GM18502 (cell line): ENCODE measurements at regions not wholly inside any gene's neighbourhood (a gene's known extent, or its start where the extent isn't known, plus 50 kb on each side); places are given as distances from the start of the nearest gene placed in this dataset.
"Not testable (repeated sequence)": the region's sequence is repeated elsewhere in the genome, so short reads cannot be mapped to it uniquely, and the experiment has no call there.

ENCODE experiments used
- ATAC-seq: cut with Tn5 transposase; IDR thresholded peaks from one replicate; pipeline ENCODE4 v1.9.1; 2021; ENCODE audit warnings: mild to moderate bottlenecking; ENCODE audit not compliant: unreplicated experiment, poor library complexity

DNA sequence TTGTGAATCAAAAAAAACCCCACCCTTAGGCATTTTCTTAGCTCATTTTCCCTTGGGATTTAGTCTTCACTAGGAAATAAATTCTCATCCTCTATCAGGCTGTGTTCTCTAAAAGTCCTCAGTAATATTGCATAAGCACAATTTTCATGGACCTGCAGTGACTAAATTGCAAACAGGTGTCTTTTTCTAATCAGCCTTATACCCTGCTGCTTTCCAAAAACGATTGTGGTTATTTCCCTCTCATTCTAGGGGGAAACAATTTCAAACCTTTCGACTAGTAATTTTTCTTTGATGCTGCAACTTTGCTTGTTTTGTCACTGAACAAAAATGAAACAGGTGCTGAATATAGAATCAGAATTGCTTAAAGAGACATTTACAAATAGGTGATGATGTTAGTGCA is 549.9 kb downstream of the PDHA2 start:
- no peak for ATAC-seq

DNA sequence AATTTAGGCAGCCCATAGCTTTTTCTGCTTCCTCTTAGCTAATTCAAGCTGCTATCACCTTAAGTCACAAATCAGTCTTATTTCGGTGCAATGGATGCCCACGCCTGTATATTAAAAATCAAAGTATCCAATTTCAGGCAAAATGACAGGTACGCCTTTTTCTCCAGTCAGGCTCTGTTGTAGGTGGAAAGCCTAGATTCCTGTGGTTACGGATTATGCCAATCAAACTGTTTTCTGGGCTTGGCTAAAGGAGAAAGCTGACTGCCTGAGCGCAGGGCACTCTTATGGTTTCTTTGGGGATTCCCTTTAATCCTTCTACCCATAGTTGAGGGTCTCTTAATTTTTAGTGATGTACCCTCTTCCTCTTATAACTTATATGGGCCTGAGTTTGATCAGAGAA is 550.5 kb downstream of the PDHA2 start:
- no peak for ATAC-seq

DNA sequence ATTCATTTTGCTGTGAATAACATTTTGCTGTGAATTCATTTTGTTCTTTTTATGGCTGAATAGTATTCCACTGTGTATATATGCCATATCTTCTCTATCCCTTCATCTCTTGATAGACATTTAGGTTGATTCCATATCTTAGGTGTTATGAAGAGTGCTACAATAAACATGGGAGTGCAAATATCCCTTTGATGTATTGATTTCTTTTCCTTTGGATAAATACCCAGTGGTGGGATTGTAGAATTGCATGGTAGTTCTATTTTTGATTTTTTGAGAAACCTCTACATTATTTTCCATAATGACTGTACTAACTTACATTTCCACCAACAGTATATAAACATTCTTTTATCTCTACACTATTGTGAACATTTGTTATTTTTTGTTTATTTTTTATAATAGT is 555.9 kb downstream of the PDHA2 start:
- no peak for ATAC-seq

DNA sequence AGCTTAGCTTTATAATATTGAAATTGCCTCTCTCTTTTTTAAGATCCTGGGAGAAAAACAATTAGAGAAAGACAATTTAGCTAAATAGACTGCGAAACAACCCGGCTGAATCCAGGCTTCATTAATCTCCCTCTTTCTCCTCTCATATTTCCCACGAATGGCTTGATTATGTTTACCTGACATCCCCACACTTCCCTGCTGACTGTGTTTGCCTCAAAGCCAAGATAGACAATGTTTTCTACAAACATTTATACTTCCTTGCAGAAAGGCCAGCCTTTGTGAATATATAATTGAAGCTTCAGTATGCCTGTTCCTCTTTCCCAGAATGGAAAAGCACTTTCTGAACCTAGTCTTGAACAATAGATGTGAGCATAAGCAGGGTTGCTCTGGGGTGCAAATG is 566.8 kb downstream of the PDHA2 start:
- ATAC-seq, result no peak

DNA sequence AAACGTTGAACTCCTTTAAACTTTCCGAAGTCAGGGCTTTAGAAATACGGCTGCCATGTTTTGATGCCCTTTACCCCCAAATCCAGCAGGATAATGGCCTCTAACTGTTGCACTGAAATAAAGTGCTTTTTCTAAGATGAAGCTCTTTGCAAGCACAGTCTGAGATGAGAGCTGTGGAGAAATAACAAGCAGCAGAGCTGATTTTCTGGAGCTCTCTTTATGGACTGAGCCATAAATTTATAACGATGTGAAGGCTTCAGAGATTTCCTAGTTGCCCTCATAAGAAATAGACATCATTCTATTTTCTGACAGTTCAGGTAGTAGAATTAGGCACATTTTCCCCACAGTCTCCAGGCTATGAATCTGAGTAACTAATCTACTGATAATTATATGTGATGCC is 567.3 kb downstream of the PDHA2 start:
- ATAC-seq, result no peak

DNA sequence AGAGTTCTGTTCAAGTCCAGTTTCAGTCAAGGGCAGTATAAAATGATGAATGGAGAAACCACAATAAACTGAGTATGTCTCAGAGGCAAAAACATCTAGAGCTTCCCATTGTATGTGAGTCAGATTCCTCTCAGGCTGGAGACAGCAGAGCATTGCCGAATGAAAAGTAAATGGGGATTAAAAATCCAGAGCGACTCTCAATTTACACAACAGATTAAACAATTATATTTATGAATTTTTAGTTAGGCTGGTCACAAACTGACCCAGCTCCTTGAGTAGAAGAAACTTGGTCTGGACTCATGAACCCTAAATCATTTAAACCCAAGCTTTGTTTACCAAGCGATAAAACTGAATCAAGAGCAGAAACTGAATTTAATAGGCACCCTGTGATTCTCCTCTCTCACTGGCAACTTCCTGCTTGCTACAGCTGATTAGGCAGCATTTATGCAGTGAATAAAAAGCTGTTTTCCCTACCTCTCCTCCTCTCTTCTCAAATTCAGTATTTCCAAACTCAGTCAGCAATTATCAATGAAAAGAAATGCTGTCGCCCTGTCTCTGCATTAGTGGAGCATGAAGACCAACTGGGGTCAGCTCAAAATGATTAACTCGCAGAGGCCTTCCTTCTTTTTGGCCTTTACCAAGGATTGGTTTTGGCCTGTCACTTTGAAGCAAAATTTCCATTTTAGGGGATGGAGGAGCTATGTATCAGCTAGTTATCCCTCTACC is 568.0 kb downstream of the PDHA2 start:
- no peak for ATAC-seq

DNA sequence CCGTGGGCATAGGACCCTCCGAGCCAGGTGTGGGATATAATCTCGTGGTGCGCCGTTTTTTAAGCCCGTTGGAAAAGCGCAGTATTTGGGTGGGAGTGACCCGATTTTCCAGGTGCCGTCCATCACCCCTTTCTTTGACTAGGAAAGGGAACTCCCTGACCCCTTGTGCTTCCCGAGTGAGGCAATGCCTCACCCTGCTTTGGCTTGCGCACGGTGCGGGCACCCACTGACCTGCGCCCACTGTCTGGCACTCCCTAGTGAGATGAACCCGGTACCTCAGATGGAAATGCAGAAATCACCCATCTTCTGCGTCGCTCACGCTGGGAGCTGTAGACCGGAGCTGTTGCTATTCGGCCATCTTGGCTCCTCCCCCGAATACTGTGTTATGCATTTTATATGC is 575.0 kb downstream of the PDHA2 start:
- ATAC-seq, result not testable (repeated sequence)

DNA sequence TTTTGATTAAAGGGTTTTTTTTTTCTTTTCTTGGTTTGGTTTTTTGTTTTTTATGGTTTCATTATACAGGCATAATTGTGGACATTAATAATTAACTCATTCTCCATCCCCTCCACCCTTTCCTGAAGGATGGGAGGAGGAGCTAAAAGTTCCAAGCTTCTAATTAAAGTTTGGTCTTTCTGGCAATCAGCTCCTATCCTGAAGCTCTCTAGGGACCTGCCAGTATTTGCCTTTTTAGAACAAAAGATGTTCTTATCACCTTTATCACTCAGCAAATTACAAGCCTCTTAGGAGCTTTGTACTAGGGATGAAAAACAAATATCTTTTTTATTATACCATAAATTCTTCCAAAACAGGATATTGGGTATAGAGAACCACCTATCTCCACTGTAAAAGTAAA is 589.8 kb downstream of the PDHA2 start:
- no peak for ATAC-seq

DNA sequence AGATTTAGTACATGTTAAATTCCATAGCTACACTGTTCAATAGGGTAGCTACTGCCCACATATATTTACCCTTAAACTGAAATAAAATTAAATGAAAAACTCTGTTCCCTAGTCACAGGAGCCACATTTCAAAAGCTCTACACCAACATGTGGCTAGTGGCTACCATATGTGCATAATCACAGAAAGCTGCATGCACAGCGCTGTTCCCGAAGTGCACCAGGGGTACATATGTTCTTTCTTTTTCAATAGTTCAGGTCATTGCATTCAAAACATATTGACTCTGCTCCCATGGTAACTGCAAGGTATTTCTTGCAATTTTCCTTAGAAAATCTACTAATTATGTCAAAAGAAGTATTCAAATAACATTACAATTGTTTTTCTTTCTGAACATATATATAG is 591.2 kb downstream of the PDHA2 start:
- no peak for ATAC-seq

DNA sequence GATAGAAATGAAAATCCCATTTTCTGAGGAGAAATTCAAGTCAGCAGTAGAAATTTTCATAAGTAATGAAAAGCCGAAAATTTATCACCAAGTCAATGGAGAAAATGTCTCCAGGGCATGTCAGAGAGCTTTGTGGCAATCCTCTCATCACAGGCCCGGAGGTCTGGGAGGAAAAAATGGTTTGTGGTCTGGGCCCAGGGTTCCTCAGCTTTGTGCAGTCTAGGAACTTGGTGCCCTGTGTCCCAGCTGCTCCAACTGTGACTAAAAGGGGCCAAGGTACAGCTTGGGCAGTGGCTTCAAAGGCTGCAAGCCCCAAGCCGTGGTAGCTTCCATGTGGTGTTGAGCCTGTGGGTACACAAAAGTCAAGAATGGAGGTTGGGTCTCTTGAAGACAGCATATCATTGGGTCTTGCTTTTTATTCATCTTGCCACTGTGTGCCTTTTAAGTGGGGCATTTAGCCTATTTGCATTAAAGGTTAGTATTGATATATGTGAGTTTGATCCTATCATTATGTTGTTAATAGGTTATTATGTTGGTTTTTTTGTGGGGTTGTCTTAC is 608.5 kb downstream of the PDHA2 start:
- no peak for ATAC-seq

DNA sequence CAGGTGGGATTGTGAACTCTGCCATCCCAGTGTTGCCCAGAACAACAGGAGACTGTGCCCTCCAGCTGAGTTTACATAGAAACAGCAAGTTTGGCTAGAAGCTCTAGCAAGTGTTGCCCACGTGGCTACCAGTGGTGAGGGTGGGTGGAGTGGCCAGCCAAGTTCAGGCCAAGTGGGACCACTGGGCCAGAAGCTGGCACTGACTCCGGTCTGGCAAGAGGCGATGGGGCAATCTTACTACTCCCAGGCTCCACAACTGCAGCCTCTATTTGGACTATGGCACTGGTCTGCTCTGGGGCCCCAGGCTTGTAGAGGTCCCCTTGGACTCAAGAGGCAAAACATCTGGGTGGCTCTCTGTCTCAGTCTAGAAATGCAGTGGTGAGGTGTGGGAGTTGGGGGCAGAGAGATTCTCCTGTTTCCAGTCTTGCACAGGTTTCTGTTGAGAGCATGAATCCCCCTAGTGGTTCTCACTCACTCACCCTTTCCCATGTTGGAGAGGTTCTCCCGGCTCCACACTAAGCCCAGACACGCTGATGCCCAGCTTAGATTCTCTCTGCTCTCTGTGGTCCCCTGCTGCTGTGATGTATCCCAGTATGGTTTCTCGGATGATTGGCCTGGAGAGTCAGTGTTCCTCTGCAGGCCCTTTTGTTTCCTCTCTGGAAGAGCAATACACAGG is 615.3 kb downstream of the PDHA2 start:
- ATAC-seq, result no peak

DNA sequence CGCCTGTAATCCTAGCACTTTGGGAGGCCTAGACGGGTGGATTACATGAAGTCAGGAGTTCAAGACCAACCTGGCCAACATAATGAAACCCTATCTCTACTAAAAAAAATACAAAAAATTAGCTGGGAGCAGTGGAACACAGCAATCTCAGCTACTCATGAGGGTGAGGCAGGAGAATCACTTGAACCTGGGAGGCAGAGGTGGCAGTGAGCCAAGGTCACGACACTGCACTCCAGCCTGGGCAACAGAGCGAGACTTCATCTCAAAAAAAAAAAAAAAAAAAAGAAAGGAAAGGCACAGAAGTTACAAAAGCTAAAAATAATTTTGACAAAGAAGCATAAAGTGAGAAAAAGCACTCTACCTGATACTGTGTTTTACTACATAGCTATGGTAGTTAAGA is 618.1 kb downstream of the PDHA2 start:
- ATAC-seq, result not testable (repeated sequence)

DNA sequence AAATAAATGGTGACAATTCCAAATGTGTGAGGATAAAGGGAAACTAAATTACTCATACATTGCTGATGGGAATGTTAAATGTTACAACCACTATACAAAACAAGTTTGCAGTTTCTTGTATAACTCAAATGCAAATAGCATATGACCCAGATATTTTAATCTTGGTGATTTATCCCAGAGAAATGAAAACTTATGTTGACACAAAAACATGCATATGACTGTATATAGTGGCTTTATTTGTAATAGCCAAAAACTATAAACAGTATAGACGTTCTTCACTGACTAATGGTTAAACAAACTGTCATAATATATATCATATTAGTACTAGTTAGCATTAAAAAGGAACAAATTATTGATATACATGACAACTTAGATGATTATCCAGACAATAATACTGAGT is 619.2 kb downstream of the PDHA2 start:
- no peak for ATAC-seq

DNA sequence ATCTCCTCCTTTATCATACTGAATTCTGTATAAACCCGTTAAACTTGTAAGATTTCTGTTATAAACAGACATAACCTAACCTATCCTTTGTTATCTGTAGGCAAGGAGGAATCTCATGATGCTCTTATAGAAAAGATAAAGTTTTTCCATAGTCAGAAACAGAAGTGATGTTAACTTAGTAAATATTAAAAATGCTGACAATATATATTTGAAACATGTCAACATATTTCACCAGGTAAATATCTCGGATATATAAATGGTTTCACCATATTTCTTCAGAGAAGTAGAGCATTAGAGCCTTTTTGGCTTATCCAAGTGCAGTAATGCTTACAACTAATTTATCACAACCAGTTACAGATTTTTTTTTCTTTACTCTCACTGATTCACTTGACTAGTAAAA is 625.9 kb downstream of the PDHA2 start:
- no peak for ATAC-seq

DNA sequence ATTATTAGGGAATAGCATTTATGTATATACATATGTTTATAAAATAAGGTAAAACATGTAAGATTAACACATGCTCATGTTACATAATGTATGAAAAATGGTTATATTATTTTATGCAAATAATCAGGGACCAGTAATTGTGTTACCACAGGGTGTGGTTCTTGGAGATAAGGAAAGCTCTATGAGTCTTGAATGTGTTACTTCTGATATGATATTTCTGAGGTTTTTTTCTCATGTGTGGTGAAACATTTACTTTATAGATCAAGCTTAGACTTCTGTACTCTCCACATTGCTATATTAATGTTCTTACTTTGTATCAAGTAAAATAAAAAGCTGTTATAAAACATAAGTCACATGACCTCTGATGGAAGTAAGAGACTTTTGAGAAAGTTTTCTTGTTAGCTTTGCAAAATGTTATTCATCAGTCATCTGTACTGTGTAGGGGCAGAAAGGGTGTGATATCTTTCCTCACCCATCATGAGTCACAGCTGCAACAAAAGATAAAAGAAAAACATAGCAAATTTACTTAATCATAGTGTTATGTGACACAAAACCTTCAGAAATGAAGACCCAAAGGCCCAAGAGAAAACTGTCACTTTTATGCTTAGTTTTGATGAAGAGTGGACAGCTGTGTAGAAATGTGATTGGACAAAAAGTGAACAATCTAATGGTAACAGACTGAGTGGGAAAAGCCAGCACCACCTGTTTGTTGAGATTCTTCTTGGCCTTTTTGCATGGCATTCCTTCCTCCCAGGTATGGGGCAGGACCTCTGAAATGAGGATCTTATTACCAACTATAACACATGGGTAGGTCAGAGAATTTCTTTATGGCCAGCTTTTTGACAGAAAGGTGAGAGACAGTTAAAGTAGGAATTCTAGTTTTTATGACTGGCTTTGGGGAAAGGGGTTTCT is 632.3 kb downstream of the PDHA2 start:
- no peak for ATAC-seq

DNA sequence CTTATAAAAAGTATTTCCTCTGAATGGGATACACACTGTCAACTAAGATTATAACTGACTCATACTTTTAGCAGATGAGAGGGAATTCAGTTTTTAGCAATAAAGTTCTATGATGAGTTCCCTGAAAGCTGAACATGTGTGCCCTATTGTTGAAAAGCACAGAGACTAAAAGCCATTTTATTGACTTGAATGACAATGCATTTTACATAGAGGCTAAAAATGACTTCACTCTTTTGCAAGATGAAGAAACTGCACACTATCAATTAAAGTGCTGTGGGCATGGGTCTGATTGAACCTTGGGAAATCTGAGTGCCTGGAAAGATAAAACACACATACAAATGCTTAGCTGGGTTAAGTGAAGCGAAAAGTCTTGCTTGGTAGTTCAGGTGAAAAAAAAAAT is 633.4 kb downstream of the PDHA2 start:
- ATAC-seq, result no peak

DNA sequence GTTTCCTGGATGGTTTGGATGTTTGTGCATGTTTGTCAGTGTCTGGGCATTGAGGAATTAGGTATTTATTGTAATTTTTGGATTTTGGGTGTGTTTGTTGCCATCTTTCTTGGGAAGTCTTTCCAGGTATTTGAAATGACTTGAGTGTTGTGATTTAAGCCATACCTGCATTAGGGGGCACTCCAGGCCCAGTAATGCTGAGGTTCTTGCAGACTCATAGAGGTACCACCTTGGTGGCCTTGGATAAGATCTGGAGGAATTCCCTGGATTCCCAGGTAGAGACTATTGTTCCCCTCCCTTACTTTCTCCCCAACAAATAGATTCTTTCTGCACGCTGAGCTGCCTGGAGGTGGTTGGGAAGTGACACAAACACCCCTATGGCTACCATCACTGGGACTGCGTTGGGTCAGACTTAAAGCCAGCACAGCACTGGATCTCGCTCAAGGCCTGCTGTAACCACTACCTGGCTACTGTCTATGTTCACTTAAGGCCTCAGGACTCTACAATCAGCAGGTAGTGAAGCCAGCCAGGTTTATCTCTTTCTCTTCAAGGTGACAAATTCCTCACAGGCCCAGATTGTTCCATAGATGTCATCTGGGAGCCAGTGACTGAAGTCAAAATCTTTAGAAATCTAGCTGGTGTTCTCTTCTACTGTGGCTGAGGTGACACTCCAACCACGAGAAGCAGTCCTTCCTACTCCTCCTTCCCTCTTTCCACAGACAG is 643.6 kb downstream of the PDHA2 start:
- ATAC-seq, result no peak

DNA sequence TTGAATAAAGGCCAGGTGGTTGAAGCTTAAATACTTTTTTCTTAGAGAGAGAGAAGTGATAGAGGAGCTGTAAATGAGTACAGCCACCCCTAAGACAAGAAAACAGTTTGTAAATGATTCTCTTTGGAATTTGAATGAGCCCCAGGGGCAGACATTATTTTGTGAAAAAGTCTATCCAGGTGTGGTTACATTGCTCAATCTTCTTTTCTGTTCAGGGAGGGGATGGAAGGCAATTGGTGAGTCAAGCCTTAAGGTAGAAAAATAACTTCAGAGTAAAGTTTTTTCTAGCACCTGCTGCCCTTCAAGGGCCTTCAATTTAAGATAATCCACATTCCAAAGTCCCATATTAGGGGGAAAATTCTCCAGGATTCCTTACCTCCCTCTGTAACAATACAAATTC is 646.7 kb downstream of the PDHA2 start:
- no peak for ATAC-seq

DNA sequence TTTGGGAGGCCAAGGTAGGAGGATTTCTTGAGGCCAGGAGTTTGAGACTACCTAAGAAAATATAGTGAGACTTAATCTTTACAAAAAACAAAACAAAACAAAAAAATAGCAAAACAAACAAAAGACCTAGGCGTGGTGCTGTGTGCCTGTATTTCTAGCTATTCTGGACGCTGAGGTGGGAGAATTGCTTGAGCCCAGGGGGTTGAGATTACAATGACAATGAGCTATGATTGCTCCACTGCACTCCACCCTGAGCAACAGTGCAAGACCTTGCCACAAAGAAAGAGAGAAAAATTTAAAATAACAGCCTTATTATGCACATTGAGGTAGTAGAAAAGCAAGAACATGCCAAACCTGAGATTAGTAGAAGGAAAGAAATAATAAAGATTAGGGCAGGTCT is 657.7 kb downstream of the PDHA2 start:
- ATAC-seq, result no peak

DNA sequence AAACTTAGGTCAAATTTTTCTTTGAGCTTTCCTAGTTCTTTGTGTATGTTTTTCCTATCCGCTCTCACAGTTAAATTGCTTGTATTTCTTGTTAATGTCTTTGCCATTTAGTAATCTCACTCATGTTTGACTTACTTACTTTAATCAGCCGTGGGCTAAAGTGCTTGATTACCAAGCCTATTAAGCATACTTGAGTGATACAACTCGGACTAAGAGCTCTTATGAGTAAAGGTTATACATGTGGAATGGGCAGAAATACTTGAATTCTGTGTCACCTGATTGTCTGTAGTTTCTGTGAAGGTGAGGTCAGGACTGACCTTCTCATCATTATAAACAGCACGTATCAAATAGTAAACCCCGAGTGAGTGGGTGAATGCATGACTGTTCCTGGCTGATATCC is 664.5 kb downstream of the PDHA2 start:
- no peak for ATAC-seq
